ENCODE measurements at regions not wholly inside any gene's neighbourhood (a gene's known extent, or its start where the extent isn't known, plus 50 kb on each side); places are given as distances from the start of the nearest gene placed in this dataset.

GRCh38 chr2:12663306-12664037 lies 53.3 kb upstream of the TRIB2 start:
- TF ChIP-seq POLR2AphosphoS5 (IDR thresholded peaks at IDR 0.05; ENCODE audit: low read depth, low read length) (no peak), TAF1 (IDR thresholded peaks at IDR 0.05; ENCODE audit: low read depth, low read length) (no peak), POLR2A (IDR thresholded peaks at IDR 0.05; ENCODE audit: low read depth, low read length) (no peak)
